A673 (cell line): ENCODE measurements at regions not wholly inside any gene's neighbourhood (a gene's known extent, or its start where the extent isn't known, plus 50 kb on each side); places are given as distances from the start of the nearest gene placed in this dataset.

Experiments used
- CTCF ChIP-seq: fragments of 300-800, 200-600 bp; sonication (generic); conservative IDR thresholded peaks from 2 replicates; pipeline ENCODE4 v1.5.1; 2017; ENCODE audit warnings: low read depth, mild to moderate bottlenecking, antibody characterized with exemption, low read length, moderate library complexity, mixed read lengths
- EZH2 ChIP-seq: fragments of 200-600 bp; sonication (generic); IDR thresholded peaks from 2 replicates; pipeline ENCODE4 v1.6.1; 2017; ENCODE audit warnings: borderline replicate concordance, low read depth, mild to moderate bottlenecking, mixed read lengths, antibody characterized with exemption, low read length; ENCODE audit not compliant: poor library complexity, severe bottlenecking

GRCh38 chr5:8333977-8334376, 465.0 kb downstream of the MTRR start:
- TF ChIP-seq CTCF (no peak), EZH2 (no peak)
